Stimulated activated CD8-positive, alpha-beta memory T cell treated with anti-CD3 and anti-CD28 coated beads, Interleukin-4, amount 100 ng/mL, for 48 hours (primary cell): ENCODE measurements at regions not wholly inside any gene's neighbourhood (a gene's known extent, or its start where the extent isn't known, plus 50 kb on each side); places are given as distances from the start of the nearest gene placed in this dataset.
"Not testable (repeated sequence)": the region's sequence is repeated elsewhere in the genome, so short reads cannot be mapped to it uniquely, and the experiment has no call there.

Experiments
- DNase-seq: peaks from one replicate; pipeline ENCODE4 v3.0.0-alpha.2; 2020

- no peak for DNase-seq
These were observed 148.1 kb downstream of the TRIML1 start for GRCh38 chr4:188287169-188287894.

GRCh38 chr4:188289531-188290125, 150.4 kb downstream of the TRIML1 start:
- DNase-seq, result no peak

GRCh38 chr4:188295899-188296298, 156.7 kb downstream of the TRIML1 start:
- DNase-seq, result no peak

GRCh38 chr4:188296331-188296730, 157.1 kb downstream of the TRIML1 start:
- DNase-seq, result no peak

- no peak for DNase-seq
These were observed 158.6 kb downstream of the TRIML1 start for GRCh38 chr4:188297873-188298272.

GRCh38 chr4:188299161-188299560, 159.9 kb downstream of the TRIML1 start:
- DNase-seq, result no peak

GRCh38 chr4:188300385-188300784, 161.1 kb downstream of the TRIML1 start:
- no peak for DNase-seq

- DNase-seq, result no peak
These were observed 166.4 kb downstream of the TRIML1 start for GRCh38 chr4:188305690-188306089.

- no peak for DNase-seq
These were observed 168.3 kb downstream of the TRIML1 start for GRCh38 chr4:188307591-188307990.

- DNase-seq, result no peak
These were observed 168.9 kb downstream of the TRIML1 start for GRCh38 chr4:188308142-188308541.

GRCh38 chr4:188316391-188316790, 177.2 kb downstream of the TRIML1 start:
- DNase-seq, result no peak

GRCh38 chr4:188328966-188329365, 189.7 kb downstream of the TRIML1 start:
- DNase-seq, result no peak

GRCh38 chr4:188329521-188329920, 190.3 kb downstream of the TRIML1 start:
- no peak for DNase-seq

GRCh38 chr4:188332265-188332664, 193.0 kb downstream of the TRIML1 start:
- DNase-seq, result no peak

GRCh38 chr4:188336891-188337290, 197.7 kb downstream of the TRIML1 start:
- DNase-seq, result no peak

- no peak for DNase-seq
These were observed 202.2 kb downstream of the TRIML1 start for GRCh38 chr4:188341428-188341827.

GRCh38 chr4:188346171-188346809, 207.0 kb downstream of the TRIML1 start:
- no peak for DNase-seq

GRCh38 chr4:188347339-188347738, 208.1 kb downstream of the TRIML1 start:
- DNase-seq, result no peak

- DNase-seq, result not testable (repeated sequence)
These were observed 210.3 kb downstream of the TRIML1 start for GRCh38 chr4:188349569-188349968.

GRCh38 chr4:188363196-188363595, 224.0 kb downstream of the TRIML1 start:
- DNase-seq, result no peak

- DNase-seq, result no peak
These were observed 231.5 kb downstream of the TRIML1 start for GRCh38 chr4:188370777-188371176.

- DNase-seq, result no peak
These were observed 232.8 kb downstream of the TRIML1 start for GRCh38 chr4:188372058-188372457.

GRCh38 chr4:188372829-188373228, 233.6 kb downstream of the TRIML1 start:
- no peak for DNase-seq

GRCh38 chr4:188374871-188375270, 235.6 kb downstream of the TRIML1 start:
- no peak for DNase-seq
